HT1080 (cell line): ENCODE measurements at regions not wholly inside any gene's neighbourhood (a gene's known extent, or its start where the extent isn't known, plus 50 kb on each side); places are given as distances from the start of the nearest gene placed in this dataset.
"Not testable (repeated sequence)": the region's sequence is repeated elsewhere in the genome, so short reads cannot be mapped to it uniquely, and the experiment has no call there.

ENCODE experiments used
- DNase-seq: peaks from one replicate; pipeline ENCODE4 v3.0.0-alpha.2; 2015; ENCODE audit warnings: low read depth

- DNase-seq: no peak
Observed at GRCh38 chr13:64617231-64617630, 2612.9 kb downstream of the PCDH9 start.

GRCh38 chr13:64591971-64592370 is 2638.2 kb downstream of the PCDH9 start:
- peak; percentile 41 for DNase-seq

GRCh38 chr13:64579331-64579730 is 2650.8 kb downstream of the PCDH9 start:
- DNase-seq: no peak

GRCh38 chr13:64568748-64569147 is 2661.4 kb downstream of the PCDH9 start:
- no peak for DNase-seq

- not testable (repeated sequence) for DNase-seq
Observed at GRCh38 chr13:64558031-64558430, 2672.1 kb downstream of the PCDH9 start.

- DNase-seq: no peak
Observed at GRCh38 chr13:64556376-64556775, 2673.8 kb downstream of the PCDH9 start.

- DNase-seq: peak; percentile 8
Observed at GRCh38 chr13:64553411-64554129, 2676.6 kb downstream of the PCDH9 start.

- DNase-seq: peak; percentile 52
Observed at GRCh38 chr13:64551755-64552154, 2678.4 kb downstream of the PCDH9 start.

- no peak for DNase-seq
Observed at GRCh38 chr13:64546371-64546770, 2683.8 kb downstream of the PCDH9 start.

GRCh38 chr13:64540976-64541375 is 2689.2 kb downstream of the PCDH9 start:
- DNase-seq: no peak

- DNase-seq: no peak
Observed at GRCh38 chr13:64540468-64540867, 2689.7 kb downstream of the PCDH9 start.

- DNase-seq: peak; percentile 18
Observed at GRCh38 chr13:64538711-64539110, 2691.4 kb downstream of the PCDH9 start.

- no peak for DNase-seq
Observed at GRCh38 chr13:64534302-64534701, 2695.8 kb downstream of the PCDH9 start.

GRCh38 chr13:64531400-64531799 is 2698.7 kb downstream of the PCDH9 start:
- DNase-seq: no peak

- peak; percentile 39 for DNase-seq
Observed at GRCh38 chr13:64529874-64530485, 2700.2 kb downstream of the PCDH9 start.

GRCh38 chr13:64528838-64529237 is 2701.3 kb downstream of the PCDH9 start:
- no peak for DNase-seq

GRCh38 chr13:64527561-64527960 is 2702.6 kb downstream of the PCDH9 start:
- no peak for DNase-seq

- DNase-seq: no peak
Observed at GRCh38 chr13:64525687-64526086, 2704.4 kb downstream of the PCDH9 start.

- no peak for DNase-seq
Observed at GRCh38 chr13:64510747-64511146, 2719.4 kb downstream of the PCDH9 start.

- no peak for DNase-seq
Observed at GRCh38 chr13:64506246-64506645, 2723.9 kb downstream of the PCDH9 start.

GRCh38 chr13:64505336-64505910 is 2724.7 kb downstream of the PCDH9 start:
- DNase-seq: peak; percentile 53

GRCh38 chr13:64488731-64489130 is 2741.4 kb downstream of the PCDH9 start:
- no peak for DNase-seq

- DNase-seq: no peak
Observed at GRCh38 chr13:64482373-64482772, 2747.8 kb downstream of the PCDH9 start.
